HG02885 (cell line): ENCODE measurements at regions not wholly inside any gene's neighbourhood (a gene's known extent, or its start where the extent isn't known, plus 50 kb on each side); places are given as distances from the start of the nearest gene placed in this dataset.
"Not testable (repeated sequence)": the region's sequence is repeated elsewhere in the genome, so short reads cannot be mapped to it uniquely, and the experiment has no call there.

Source experiments
- ATAC-seq: cut with Tn5 transposase; IDR thresholded peaks from one replicate; pipeline ENCODE4 v1.9.1; 2021; ENCODE audit warnings: mild to moderate bottlenecking; ENCODE audit not compliant: unreplicated experiment, poor library complexity

- ATAC-seq: no peak
These were observed 572.4 kb upstream of the PPP2R3A start for GRCh38 chr3:135393159-135393558.

GRCh38 chr3:135393898-135394525 is 571.5 kb upstream of the PPP2R3A start:
- ATAC-seq: no peak

DNA sequence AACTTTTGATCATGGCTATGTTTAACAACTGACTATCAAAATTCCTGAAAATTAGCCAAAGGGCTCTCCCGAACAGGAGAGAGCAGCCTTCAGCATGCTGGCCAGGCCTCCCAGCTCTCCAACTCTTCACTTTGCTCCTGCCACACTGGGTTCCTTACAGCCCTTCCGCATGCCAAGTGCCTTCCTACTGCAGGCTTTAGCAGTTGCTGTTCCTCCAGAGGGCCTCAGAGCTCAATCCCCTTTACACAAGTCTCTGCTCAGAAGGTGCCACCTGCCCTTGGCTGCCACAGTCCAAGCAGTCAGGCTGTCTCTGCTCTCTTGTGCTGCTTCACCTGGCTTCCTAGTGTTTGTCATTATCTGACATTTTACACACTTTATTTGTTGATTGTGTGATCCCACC is 553.1 kb upstream of the PPP2R3A start:
- ATAC-seq: no peak

DNA sequence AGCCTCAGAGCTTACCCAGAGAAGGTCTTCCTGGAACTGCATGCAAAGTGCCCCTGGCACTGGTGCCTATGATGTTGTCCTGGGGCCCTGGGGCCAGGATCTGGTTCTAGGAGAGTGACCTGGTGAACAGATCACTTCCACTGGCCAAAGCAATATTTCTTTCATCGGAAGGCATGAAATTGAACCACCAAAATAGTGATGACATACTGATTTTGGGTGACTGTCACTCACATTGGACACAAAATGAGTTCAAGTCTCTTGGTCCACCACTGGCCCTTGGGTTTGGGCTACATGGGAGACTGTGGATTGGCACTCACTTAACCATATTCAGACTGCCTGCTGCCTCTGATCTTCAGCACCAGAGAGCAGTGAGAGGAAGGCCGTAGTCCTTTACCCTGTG is 549.3 kb upstream of the PPP2R3A start:
- no peak for ATAC-seq

DNA sequence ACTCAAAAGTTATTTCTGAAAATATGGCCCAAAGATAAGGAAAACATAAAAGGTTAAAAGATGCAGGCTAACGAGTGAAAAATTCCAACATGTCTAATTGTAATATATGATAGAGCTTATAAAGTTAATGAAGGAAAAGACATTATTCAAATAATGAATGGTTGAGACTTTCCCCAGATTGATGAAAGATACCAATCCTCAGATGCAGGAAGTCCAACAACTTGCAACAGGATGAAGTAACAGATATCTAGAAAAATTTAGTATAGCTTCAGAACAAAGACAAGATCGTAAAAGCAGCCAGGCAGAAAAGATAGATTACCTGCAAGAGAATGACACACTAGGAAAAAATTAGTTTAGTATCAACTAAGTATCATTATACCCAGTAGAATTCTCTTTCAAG is 546.4 kb upstream of the PPP2R3A start:
- ATAC-seq: no peak

GRCh38 chr3:135426508-135426907 is 539.0 kb upstream of the PPP2R3A start:
- no peak for ATAC-seq

DNA sequence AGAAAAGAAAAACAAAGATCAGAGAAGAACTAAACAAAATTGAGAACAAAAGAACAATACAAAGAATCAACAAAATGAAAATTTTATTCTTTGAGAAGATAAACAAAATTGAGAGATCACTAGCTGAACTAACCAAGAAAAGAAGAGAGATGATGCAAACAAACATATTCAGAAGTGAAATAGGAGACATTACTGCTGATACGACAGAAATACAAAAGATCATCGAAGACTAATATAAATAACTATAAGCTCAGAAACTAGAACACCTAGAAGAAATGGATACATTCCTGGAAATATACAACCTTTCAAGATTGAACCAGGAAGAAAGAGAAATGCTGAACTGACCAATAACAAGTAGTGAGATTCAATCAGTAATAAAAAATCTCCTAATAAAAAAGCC is 533.1 kb upstream of the PPP2R3A start:
- ATAC-seq: no peak

GRCh38 chr3:135438889-135439597 is 526.5 kb upstream of the PPP2R3A start:
- ATAC-seq: not testable (repeated sequence)

GRCh38 chr3:135439632-135440031 is 525.9 kb upstream of the PPP2R3A start:
- not testable (repeated sequence) for ATAC-seq

DNA sequence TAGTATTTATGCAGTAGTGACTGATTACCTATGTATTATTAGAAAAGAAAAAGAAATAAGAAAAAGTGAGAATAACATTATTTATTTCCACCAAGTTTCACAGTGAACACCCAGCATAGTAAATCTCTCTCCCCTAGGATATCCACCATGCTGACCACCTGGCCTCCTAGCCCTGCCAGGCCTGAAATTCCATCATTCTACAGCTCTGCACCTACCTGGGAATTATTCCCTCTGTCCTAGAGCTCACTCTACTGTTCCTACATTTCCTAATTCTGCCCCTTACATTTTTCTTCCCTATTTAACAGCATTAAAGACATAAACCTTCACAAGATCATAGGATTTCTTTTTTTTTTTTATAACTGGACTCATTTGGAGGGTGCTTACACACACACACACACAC is 525.3 kb upstream of the PPP2R3A start:
- no peak for ATAC-seq

- ATAC-seq: no peak
These were observed 524.8 kb upstream of the PPP2R3A start for GRCh38 chr3:135440746-135441145.

- no peak for ATAC-seq
These were observed 521.5 kb upstream of the PPP2R3A start for GRCh38 chr3:135444058-135444457.

- ATAC-seq: no peak
These were observed 518.0 kb upstream of the PPP2R3A start for GRCh38 chr3:135447483-135447882.

GRCh38 chr3:135448520-135448919 is 517.0 kb upstream of the PPP2R3A start:
- no peak for ATAC-seq

DNA sequence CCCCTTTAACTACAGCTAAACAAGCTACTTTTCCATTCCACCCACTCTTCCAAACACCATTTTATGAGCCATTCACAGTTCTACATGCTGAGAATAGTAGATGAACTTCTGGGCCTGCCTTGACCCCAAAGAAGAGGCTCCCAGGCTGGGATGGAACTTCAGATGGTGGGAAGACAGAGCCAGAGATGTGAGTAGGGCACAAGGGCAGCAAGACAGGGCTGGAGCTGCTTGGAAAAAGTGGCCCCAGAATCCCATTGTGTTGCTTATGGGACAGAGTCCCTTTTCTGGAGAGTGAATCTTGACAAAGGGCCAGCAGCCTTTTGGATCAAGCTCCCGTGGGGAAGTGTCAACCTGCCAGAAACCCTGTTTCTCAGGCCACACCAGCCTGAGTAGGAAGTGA is 516.5 kb upstream of the PPP2R3A start:
- no peak for ATAC-seq

DNA sequence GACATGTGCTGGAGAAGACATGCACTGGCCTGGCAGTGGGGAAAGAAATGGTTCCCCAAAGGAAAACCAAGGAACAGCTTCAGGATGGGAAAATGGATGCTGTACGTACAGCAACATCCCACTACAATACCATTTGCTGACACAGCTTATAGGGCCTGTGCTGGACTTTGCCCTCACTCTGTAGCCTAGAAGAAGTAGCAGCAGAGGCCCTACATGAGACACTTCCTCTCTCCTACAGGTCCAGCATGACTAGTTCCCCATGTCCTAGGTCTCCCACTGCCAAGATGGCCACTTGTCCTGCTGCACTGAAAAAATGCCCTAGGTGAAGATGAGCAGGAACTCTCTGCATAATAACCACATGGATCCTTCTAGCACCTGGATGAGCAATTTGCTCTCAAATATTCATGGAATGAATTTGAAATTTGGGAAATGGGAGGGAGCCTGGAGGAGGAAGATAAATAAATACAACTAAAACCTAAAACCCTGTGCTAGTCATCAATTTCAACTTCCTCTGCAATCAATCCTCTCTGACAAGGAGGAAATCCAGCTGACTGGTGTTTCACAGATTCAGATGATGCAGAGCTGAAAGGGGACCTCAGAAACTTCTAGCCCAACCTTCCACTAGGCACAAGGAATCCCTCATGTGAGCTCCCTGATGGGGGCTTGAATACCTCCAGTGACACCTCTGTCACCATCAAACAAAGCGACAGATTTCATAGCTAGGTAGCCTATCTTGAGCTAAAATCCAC is 514.3 kb upstream of the PPP2R3A start:
- no peak for ATAC-seq

DNA sequence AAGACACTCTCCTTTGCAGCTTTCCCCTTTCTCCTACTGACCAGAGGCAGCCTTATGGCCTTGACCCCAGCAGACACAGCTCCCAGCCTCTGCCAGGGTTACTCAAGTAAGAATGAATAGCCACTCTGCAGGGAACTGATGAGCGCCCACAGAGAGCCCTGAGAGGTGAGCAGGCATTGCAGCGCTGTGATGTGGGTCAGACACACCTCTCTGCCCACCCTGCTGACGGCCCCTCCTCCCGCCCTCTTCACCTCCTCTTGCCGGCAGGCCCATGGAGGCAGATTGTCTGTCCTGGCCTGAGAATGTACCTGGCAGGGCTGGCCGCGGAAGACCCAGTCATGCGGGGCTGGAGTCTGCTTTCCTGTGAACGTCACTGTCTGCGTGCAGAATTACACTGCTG is 512.6 kb upstream of the PPP2R3A start:
- no peak for ATAC-seq

GRCh38 chr3:135453326-135453725 is 512.2 kb upstream of the PPP2R3A start:
- ATAC-seq: no peak

DNA sequence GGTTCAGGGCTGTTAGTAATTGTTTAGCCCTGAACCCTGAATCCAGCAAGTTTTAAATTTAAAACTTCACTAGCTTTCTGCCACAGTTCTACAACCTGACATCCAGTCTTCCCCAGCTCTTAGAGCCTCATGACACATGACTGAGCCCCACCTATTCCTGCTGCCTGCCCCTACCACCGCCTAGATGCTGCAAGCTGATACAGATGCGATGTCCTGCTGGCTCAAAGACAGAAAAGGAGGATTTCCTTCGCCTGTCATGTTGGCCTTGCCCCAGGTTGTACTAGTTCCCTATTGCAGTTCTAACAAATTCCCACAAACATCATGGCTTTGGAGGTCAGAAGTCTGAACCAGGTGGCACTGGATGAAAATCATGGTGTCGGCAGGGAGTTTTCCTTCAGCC is 510.6 kb upstream of the PPP2R3A start:
- no peak for ATAC-seq

- no peak for ATAC-seq
These were observed 509.3 kb upstream of the PPP2R3A start for GRCh38 chr3:135456108-135456790.
